ENCODE measurements at regions not wholly inside any gene's neighbourhood (a gene's known extent, or its start where the extent isn't known, plus 50 kb on each side); places are given as distances from the start of the nearest gene placed in this dataset.

DNA sequence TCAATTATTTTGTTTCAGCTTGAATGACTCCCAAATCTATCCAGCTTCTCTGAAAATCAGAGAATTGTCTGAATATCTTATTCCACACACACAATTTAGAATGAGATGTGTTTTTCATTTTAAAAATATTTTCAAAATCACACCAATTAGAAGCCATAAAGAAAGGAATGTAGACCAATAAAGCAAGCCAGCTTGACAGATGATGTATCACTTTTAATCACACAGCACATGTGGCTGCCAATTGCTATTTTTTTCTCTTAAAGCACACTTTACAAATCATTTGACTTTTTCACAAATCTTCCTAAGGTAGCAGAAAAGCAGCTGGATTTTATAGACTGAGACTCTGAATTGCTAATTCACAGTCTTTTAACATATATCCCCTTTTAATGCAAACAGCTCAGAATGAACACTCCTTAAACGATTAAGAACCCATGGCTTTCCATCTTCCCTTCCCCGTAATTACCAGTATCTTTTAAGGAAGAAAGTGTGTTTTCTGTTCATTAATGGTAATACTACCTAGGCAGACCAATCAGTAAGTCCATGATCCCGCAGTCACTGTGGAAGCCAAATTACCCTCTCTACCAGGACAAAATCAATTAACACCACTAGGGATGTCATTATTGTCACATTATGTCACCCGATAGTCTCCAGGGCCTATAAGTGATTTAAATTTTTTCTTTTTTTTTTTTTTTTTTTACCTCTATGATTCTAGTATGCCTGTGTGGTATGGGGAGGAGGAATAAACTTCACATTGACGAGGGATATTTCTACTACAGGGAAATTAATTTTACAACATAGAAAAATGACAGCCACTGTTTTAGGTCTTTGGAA is 250.0 kb upstream of the VEPH1 start:
- in situ Hi-C loops (cut with MboI; ENCODE audit: low sequenced_read_pairs) = no loop called here

DNA sequence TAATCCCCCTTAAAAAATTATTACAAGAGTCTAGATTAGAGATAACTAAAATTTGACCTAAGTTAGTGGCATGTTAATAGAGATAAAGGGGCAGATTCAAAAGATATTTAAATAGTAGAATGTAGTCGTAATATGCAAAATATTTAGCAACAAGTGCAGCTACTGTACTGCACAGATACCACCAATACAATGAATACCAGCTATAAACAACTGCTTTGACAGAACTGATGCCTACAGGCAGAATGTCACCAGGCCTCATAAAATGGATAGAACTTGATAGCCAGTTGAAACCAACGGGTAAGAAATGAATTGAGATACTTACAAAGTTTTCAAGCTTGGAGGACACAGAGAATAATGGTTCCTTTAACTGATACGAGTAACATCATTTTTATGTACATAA is 249.3 kb upstream of the VEPH1 start:
- in situ Hi-C loops (cut with MboI; ENCODE audit: low sequenced_read_pairs) = no loop called here

DNA sequence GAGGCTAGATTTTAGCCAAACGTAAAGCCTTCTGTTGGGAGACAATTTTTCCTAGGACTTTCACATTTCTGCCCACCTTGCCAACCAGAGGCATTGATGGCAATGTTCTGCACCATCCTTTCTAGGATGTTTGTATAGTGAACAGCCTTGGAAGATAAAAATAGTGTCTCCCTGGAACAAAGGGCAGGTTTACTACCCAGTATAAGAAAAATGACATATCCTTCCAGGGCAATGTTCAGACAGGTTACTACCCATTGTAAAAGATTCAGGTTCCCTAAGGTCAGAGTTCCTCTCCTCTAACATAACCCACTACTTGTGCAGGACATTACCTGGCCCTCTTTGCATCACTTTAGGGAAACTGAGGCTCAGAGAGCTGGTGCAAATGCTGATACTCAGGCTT is 248.2 kb upstream of the VEPH1 start:
- in situ Hi-C loops (cut with MboI; ENCODE audit: low sequenced_read_pairs) = no loop called here

DNA sequence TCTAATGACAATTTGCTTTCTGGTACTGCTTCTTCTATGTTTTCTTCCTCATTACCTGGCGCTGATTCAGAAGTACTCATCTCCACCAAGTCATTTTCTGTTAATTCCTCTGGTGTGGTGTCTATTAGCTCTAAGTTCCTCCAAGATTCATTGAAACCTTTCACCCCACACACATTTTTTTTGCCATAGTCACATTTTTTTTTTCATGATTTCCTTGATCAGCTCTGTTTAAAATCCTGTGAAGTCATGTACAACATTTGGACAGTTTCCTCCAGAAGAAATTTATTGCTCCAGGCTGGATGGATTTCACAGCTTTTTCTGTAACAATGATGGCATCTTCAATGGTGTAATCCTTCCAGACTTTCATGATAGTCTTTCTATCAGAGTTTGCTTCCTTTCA is 243.2 kb upstream of the VEPH1 start:
- in situ Hi-C loops (cut with MboI; ENCODE audit: low sequenced_read_pairs) = no loop called here

DNA sequence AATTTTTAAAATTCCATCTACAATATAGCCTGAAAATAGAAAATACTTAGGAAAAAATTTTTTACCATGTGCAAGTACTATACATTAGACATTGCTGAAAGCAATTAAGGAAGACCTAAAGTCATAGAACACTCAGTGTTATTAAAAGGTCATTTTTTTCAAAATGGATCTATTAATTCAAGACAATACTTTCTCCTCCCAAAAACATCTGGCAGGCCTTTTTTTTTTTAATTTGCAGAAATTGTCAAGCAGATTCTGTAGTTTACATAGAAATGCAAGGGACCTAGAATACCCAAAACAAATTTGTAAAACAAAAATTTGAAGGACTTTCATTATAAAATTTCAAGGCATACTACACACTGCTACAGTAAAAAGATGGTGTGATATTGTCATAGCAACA is 238.4 kb upstream of the VEPH1 start:
- in situ Hi-C loops (cut with MboI; ENCODE audit: low sequenced_read_pairs) = no loop called here

DNA sequence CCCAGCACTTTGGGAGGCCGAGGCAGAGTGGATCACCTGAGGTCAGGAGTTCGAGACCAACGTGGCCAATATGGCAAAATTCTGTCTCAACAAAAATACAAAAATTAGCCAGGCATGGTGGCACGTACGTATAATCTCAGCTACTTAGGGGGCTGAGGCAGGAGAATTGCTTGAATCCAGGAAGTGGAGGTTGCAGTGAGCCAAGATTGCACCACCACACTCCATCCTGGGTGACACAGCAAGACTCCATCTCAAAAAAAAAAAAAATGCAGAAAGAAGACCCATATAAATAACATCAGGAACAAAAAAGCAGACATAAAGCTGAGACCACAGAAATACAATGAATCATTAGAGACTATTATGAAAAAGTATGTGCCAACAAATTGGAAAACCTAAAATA is 235.2 kb upstream of the VEPH1 start:
- in situ Hi-C loops (cut with MboI; ENCODE audit: low sequenced_read_pairs) = no loop called here

DNA sequence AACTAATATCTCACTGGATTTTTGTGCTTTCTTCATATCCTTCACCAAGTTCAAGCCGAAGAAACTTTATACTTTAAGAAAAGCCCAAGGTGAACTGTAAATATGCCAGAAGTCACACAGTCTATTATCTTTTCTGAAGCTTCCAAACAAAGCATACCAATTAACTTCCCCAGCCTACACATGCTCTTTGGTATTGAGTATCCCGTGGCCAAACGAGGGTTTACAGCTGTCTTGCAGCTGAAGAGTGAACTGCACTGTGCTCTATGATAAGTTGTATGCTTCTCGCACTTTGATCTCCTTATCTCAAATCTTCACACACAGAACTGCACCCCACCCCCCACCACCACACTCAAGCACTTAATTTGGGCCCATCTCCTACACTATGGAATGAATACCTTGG is 215.6 kb upstream of the VEPH1 start:
- in situ Hi-C loops (cut with MboI; ENCODE audit: low sequenced_read_pairs) = no loop called here

DNA sequence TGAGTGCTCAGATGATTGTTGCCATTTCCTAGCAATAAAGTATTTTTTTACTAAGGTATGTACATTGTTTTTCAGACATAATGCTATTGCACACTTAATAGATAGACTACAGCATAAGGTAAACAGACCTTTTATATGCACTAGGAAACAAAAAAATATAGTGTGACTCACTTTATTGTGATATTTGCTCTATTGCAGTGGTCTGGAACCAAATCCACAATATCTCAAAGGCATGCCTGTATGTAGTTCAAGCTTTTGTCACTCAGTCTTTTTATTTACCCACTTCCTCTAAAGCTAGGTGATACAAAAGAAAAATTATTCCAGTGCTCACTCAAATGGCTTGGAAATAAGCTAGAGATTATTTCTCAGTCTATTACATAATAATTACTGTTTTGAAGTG is 209.9 kb upstream of the VEPH1 start:
- in situ Hi-C loops (cut with MboI; ENCODE audit: low sequenced_read_pairs) = no loop called here

DNA sequence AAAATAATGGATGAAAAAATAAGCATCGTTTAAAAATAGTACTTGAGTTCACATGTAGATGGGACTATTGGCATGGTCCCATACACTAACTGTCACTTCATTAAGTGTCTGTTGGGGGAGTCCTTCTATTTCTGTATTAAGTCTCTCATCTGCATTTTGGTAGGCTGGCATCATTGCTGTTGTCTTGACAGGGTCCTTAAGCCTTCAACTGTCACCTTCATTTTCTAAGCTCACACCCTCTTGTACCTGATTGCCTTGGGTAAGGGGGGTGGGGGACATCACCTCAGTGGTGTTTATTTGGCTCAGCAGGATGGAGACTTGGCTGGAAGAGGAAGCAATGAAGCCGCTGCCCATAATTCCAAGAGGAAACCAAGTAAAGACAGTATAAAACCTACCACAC is 202.0 kb upstream of the VEPH1 start:
- in situ Hi-C loops (cut with MboI; ENCODE audit: low sequenced_read_pairs) = no loop called here

DNA sequence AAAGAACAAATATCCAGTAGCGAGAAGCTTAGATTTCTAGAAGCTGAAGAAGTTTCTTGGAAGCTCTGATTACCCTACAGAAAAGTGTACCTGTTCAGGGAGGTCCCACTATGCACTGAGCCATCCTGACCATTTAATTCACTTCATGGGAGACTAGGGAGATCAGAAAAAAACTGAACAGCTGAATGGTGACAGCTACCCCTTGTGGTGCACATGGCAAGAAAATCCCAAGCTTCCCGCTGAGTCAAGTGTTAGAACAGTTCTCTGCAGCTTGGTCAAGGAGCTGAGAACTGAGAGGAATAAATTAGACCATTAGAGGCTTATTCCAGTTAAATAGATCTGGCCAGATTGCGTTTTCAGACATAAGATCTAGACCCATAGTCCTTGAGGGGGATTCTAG is 197.2 kb upstream of the VEPH1 start:
- in situ Hi-C loops (cut with MboI; ENCODE audit: low sequenced_read_pairs) = no loop called here

DNA sequence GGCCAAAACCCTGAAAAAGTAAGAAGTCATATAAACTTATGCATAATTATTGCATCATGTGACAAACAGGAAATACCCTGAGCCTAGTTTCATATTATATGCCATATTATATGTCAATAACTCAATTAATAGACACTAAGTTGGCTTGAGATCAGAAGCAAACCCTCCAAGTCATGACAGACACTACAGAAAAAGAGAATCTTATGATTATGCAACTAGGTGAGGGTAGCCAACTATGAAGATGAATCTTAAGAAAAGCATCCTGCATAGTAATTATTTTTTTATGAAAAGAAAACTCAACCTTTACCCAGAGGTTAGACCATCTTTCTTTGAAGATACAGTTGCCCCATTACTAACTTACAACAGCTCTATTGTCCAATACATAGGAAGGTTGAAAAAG is 192.4 kb upstream of the VEPH1 start:
- in situ Hi-C loops (cut with MboI; ENCODE audit: low sequenced_read_pairs) = no loop called here

DNA sequence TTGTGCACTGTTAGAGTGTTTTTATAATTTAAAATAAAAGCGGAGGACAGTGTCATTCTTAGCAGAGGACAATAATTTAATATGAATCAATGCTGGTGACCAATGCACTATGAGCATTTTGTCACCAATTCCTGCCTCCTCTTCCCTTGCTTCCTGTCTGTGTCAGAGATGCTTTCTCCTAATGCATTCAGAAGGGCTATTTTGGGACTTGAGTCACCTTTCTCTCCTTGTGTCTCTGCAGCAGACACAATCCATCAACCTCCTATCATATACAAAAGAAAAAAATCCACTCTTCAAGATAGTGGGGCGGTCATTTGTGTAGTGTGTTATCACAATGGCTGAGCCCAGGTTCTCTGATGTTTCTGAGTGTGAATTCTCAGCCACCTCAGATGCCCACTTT is 191.9 kb upstream of the VEPH1 start:
- in situ Hi-C loops (cut with MboI; ENCODE audit: low sequenced_read_pairs) = no loop called here

DNA sequence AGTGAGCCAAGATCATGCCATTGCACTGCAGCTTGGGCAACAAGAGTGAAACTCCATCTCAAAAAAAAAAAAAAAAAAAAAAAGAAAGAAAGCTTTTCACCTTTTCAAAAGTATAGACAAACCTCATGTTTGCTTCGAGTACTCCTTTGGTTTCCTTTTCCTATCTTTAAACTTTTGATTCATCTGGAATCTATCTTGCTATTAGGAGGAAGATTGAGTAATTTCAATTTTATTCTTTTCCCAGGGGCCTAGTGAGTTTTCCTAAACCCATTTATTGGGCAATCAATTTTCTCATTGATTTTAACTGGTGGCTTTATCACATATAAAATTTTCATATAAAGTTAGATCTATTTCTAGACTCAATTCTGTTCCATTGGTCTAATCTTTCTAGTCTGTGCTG is 190.5 kb upstream of the VEPH1 start:
- in situ Hi-C loops (cut with MboI; ENCODE audit: low sequenced_read_pairs) = no loop called here

DNA sequence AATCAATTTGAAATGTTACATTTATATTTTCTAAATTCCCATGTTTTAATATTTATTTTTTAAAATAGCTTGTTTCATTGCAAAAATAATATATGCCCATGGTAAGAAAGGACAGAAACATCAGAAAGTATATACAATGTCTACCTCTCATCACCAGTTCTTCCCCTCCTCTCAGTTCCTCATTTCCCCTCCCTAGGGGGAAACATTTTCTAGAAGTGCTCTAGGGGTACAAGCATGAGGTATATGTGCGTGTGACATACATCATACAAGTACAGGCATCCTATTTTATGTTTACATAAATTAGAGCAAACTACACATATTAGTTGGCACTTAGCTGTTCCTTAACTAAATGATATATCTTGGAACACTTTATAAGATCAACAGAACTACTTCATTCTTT is 189.3 kb upstream of the VEPH1 start:
- in situ Hi-C loops (cut with MboI; ENCODE audit: low sequenced_read_pairs) = no loop called here

DNA sequence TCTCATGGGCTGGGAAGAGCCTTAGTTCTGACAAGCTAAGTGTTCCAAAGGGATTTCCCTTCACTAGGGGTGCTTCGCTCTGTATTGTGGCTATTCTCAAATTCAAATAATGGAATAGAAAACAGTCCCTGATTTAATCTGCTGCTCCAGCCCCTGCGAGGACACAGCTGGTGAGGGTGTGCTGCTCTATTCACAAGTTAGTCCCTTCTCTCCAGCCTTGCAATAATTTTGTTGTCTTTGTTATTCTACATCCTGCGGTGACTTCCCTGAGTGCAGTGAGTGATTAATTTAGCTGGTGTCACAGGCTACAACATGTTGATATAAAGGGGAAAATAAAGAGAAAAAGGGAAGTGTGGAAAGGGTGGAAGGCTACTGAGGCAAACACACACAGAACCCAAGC is 180.5 kb upstream of the VEPH1 start:
- in situ Hi-C loops (cut with MboI; ENCODE audit: low sequenced_read_pairs) = no loop called here

DNA sequence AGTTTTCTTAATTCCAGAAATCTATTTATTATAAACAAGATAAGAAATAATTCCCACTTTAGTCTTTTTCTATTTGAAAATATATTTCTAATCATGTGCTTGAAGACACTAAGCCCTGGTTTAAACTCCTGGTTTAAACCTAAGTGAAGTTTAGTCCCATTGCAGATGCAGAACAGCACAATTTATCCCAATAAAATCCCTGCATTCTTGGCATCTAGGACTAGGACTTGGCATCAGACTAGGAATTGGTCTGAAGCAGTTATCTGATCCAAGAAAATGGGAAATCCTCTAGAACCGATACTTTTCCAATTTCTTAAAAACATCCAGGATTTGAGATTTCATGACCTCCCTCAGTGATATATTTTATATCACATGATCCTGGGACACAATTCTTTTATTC is 168.8 kb upstream of the VEPH1 start:
- in situ Hi-C loops (cut with MboI; ENCODE audit: low sequenced_read_pairs) = no loop called here

DNA sequence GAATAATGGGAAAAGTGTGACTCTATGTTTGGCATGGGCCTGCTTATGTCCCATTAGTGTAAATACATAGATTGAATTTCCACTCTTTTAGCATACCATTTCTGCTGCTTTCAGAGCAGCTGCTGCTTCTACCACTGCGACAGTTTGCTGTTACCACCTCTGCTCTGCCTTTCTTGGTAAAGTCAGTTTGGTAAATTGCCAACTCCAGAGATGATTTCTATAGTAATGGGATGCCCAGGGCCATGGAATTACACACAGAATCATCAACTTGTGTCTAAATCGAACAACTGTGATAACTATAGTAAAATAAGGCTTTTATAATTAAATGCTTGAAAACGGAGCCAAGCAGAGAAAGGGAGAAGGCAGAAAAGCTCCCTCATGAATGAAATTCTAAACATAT is 168.4 kb upstream of the VEPH1 start:
- in situ Hi-C loops (cut with MboI; ENCODE audit: low sequenced_read_pairs) = no loop called here

DNA sequence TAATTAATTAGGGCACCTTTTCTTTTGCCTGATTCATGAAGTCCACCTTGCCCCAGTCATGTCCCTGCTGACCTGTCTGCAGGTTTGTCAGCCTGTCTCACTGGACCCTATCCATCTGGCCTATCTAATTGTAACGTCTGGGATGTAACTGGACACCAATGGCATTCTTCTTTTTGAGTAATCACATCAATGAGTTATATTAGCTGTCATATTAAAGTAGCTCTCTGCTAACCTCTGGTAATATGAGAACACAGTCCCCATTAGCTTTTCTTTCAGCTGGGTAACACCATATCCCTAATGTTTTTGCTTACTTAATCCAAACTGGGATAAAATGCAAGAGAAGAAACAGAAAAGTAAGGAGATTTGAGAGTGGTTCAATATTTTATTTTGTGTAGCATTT is 166.2 kb upstream of the VEPH1 start:
- in situ Hi-C loops (cut with MboI; ENCODE audit: low sequenced_read_pairs) = no loop called here

DNA sequence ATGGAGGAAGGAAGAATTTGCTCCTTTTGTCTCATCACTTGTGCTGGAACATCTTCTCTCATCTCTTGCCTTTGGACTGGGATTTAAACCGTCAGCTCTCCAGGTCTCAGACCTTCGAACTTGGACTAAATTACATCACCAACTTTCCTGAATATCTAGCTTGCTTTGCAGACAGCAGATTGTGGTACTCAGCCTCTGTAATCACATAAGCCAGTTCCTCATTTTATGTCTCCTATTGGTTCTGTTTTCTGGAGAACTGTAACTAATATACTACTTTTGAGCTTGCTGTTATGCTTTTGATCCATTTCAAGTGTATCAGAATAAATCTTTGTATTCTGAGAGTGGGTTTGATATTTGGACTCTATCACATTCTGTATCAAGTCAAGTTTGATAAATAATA is 164.3 kb upstream of the VEPH1 start:
- in situ Hi-C loops (cut with MboI; ENCODE audit: low sequenced_read_pairs) = no loop called here

DNA sequence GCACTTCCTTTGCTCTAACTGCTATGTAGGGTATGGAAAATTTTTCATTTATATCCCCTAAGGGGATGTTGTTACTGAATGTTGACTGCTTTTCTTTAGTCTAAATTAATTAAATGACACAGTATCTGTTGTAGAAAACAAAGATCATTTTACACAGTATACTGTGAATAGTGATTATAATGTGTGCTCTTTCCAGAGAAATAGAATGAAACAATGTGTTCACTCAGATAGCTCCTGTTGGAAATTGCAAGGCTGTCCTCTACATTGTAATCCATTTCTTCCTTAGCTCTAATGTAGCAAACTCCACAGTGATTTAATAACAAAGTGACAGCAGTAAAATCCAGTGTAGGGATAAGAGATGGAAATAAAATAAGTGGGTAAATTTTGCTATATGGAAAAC is 159.0 kb upstream of the VEPH1 start:
- in situ Hi-C loops (cut with MboI; ENCODE audit: low sequenced_read_pairs) = no loop called here

DNA sequence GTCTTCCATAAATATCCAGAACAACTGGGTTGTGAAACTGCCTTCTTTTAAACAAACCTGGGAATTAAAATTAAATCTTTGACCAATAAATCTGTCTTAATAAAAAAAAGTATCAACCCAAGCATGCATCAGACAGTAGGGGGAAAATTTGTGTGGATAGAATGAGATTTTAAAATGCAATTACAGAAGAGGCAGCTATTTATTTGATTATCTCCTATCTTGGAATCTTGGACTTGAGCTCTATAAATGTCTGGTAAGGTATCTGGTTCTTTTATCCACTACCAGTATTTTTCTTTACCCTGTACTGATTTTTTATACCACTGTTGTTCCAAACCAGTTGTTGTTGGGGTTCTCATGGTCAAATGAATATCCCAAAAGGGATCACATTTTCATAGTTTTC is 157.6 kb upstream of the VEPH1 start:
- in situ Hi-C loops (cut with MboI; ENCODE audit: low sequenced_read_pairs) = no loop called here

DNA sequence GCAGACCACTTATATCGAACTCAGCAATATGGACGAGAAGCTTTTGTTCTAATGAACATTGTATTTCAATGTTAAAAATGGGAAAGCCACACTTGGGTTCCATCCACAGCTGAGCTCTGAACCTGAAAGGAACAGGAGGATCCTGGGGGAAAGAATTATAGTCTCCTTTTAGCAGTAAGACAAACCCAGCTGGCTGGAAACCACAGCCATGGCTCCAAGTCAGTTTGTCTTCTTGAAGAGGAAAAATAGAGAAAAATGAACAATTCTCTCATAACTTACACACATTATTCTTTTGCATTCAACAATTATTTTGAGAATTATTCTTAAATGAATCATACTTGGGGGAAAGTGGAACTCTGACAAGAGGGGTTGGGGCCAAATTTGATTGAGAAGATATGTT is 149.2 kb upstream of the VEPH1 start:
- in situ Hi-C loops (cut with MboI; ENCODE audit: low sequenced_read_pairs) = no loop called here

DNA sequence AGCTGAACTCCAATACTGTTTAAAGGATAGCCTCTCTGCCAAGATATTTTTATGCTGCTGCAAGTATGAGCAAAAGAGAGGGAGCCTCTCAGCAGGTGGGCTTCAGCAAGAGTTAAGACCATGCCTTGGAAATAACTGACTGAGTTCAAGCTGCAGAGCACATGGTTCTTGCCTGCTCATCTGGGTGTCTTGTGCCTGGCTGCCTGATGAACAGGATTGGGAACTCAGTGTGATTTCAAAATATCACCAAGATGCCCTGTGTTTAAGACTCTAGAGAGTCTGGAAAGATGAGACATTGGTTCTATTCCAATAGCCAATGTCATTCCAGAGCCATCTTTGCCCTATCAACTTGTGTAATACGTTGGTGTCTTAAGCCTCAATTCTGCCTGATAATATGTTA is 147.5 kb upstream of the VEPH1 start:
- in situ Hi-C loops (cut with MboI; ENCODE audit: low sequenced_read_pairs) = no loop called here
